GM12801 (cell line): ENCODE measurements at regions not wholly inside any gene's neighbourhood (a gene's known extent, or its start where the extent isn't known, plus 50 kb on each side); places are given as distances from the start of the nearest gene placed in this dataset.

Experiments used
- TF ChIP-seq, protein P1 (sequence below): IDR thresholded peaks from one replicate; pipeline ENCODE4 v1.5.1; 2011; ENCODE audit warnings: control low read depth; ENCODE audit not compliant: insufficient read length; ENCODE audit errors: extremely low read depth

DNA sequence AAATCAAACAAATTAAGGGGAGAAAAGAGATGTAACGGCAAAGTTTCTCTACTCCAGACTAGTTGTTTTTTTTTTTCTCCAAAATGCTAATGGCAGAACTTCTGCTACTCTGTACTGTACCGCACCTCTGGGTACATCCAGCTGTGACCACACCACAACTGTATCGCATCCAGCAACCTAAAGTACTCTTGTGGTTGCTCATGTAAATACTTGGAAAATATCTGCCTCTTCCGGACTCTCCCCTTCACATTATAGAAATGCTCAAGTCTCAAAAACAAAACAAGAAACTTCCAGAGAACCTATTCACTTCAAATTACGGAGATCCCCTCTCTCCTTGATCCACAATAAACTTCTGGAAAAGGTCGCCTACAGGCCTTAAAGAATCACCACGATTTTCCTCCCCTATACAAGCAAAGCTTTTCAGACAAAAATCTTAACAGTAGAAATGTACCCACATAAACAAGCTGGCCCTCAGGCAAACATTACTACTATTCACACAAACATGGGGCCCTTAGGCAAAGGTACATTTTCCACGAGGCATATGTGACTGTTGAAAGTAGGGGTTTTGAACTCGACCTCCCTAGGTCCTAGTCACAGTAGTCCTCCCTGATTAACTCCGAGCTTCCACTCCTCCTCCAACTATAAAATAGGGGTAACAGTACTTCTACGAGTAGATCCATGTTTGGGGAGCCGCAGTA is 222.9 kb upstream of the MKLN1 start:
- TF ChIP-seq, protein P1, sequence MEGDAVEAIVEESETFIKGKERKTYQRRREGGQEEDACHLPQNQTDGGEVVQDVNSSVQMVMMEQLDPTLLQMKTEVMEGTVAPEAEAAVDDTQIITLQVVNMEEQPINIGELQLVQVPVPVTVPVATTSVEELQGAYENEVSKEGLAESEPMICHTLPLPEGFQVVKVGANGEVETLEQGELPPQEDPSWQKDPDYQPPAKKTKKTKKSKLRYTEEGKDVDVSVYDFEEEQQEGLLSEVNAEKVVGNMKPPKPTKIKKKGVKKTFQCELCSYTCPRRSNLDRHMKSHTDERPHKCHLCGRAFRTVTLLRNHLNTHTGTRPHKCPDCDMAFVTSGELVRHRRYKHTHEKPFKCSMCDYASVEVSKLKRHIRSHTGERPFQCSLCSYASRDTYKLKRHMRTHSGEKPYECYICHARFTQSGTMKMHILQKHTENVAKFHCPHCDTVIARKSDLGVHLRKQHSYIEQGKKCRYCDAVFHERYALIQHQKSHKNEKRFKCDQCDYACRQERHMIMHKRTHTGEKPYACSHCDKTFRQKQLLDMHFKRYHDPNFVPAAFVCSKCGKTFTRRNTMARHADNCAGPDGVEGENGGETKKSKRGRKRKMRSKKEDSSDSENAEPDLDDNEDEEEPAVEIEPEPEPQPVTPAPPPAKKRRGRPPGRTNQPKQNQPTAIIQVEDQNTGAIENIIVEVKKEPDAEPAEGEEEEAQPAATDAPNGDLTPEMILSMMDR: no peak

DNA sequence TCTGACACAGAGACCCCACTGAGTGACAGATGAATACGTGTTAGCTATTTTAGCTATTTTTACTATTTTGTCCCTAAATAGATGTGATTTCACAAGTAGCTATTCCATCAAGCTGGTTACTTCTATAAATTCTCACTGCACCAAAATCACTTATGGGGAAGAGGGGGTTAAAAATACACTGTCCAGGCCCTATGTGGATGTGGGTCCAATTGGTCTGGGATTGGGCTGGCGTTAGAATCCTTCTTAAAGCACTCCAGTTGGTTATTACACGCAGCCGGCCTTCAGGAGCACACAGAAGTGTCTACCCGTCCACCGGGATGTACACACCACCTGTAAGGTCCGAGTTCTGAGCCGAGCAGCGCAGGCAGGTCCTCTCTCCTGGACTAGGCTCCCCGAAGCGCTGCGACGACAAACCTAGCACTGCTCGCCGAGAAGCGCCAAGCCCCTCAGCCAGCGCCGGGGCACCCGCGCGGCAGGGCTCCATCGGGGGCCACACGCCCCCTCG is 222.3 kb upstream of the MKLN1 start:
- TF ChIP-seq, protein P1: no peak

DNA sequence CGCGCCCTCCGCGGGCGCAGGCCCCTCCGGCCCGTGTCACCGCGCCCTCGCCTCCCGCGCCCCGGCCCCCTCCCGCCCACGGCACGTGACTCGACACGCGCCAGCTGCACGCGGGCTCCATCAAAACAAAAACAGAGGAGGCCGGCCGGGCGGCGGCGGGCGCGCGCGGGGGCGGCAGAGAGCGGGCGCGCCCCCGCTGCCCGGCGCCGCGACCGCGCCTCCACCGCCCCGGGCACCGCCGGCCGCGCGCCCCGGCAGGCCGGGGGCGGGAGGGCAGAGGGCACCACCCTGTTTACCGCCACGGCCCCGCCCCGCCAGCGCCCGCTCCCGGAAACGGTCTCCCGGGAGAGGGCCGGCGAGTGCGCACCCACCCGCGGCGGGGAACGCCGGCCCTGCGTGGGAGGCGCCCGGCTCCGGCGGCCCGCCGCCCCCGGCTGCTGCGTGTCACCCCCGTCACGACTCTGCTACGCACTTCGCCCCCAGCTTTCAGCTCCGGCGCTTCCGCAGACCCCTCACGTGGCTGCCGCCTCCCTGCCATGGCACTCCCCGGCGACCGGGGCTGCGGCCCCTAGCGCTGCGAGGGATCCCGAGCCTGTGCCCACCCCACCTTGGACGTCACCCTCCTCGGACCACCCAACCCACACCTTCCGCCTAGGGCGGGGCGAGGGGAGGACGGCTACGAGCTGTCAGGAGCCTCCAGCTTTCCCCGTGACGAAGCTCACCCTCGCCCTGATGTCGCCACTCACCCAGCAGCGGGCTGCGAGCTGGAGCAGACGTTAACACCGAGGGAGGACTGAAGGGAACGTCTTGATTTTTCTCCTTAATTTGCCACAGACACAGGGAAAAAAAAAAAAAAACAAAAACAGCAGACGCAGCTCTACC is 221.6 kb upstream of the MKLN1 start:
- TF ChIP-seq, protein P1: no peak

DNA sequence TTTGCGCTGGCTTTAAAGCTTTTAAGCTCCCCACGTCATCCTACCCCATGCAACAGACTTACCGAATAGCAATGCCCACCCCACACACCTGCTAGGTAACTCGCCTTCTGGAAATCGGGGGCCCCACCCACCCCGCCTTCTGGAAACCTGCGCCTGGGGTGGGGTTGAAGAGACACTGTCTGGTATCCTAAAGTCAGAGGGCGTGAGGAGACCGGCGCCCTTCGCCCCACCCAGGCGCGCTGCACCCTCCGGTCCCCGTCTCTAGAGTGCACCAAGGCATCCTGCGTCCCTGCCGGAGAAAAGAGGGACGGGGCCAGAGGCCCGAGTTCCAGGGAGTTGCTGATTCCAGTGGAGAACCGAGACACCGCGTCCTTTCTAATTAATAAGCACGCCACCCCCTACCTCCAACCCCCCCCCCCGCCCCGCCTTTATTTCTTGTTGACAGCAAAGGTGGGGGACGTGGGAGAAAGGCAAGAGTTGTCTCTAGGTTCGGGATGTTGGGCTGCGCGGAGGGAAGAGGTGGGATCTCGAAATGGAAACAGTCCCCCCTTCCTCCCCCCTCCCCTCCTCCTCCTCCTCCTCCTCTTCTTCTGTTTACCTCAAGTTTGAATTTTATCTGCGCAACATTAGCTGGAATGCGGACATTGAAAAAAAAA is 220.9 kb upstream of the MKLN1 start:
- TF ChIP-seq, protein P1: no peak

DNA sequence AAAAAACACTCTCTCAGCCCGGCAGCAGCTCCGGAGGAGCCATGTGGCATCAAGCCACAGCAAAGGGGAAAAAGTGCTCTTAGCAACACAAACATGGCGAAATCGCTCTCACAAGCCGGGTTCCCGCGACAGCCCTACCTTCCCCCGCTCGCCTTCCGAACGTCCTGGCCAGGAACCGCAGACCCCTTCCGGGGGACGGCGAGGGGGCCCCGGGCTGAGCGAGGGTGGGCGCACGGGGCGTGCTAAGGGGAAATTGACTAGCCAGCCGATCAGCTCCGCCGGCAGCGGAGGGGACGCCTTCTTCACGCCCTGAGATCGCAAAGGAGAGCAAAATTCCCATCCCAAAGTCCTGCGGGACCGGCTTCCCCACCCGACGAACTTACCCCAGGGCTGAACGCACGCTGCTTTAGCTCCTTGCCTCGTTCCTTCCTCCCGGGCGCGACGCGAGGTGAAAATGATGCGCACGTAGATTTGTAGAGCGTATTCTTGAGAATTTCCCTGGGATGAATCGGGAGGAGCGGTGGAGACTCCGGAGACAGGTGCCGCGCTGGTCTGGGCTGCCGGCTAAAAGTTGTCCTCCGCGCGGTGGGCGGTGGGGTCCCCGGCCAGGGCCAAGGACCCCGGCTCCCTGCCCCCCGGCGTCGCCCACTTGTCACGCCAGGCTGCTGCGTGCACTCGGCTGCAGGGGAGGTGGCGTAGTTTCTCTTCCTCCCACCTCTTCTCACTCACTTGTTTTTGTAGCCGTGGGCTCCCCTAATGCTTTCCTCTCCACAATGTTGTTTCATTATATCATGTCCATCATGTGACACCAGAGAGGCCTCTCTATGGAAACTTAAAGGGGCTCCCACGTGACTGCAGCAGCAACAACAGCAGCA is 220.1 kb upstream of the MKLN1 start:
- TF ChIP-seq, protein P1: no peak

DNA sequence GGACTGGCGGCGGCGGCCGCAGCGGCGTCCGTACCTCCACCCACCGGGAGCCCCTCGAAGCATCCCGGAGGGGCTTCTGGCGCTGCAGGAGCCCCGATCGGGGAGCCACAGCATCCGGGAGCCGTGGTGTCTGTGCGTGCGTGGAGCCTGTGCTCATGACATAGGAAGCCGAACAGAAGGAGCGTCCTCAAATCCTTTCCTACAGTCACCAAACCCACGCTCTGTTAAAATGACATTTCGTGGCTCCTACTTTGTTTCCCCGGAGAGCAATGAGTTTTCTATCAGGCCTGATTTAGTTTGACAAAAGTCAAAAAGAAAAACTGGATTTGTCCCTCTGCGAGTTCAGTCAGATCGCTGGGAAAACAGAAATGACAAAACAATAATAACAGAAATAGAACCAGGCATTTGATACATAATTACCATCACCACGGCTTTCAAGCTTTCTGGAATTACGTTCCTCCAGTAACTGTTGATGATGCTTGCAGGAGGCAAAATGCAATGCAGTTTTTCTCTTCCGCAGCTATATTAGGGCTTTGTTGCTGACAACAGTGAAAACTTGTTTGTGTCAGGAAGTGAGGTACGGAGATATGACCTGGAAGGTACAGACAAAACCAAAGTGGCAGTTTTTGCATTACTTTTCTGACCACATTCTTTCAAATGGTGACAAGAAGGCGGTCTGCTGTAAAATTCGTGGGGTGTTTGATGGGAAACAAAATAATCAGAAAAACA is 219.3 kb upstream of the MKLN1 start:
- TF ChIP-seq, protein P1: no peak
